Head of caudate nucleus (tissue), 42 donors: ENCODE measurements at regions not wholly inside any gene's neighbourhood (a gene's known extent, or its start where the extent isn't known, plus 50 kb on each side); places are given as distances from the start of the nearest gene placed in this dataset.

Experiments used
- DNase-seq, 42 donors: peaks; one replicate each; pipeline versions ENCODE4 v3.0.0 to v3.0.0-alpha.2; 2020 to 2021; ENCODE audit warnings: mixed read lengths in 7 of 42
- intact Hi-C: fragments of 100-400 bp; cut with DNase I; formaldehyde crosslinking; loops from one replicate; pipeline ENCODE4 v1.15.0; 2022

- DNase-seq, result no peak
- intact Hi-C loops, result no loop called here
These were observed 60.8 kb upstream of the UMPS start for GRCh38 chr3:124669470-124669869.

- DNase-seq, result no peak
- intact Hi-C loops, result no loop called here
These were observed 59.1 kb upstream of the UMPS start for GRCh38 chr3:124671106-124671505.

GRCh38 chr3:124674336-124674735 lies 55.9 kb upstream of the UMPS start:
- intact Hi-C loops, result no loop called here
- DNase-seq, result no peak

GRCh38 chr3:124676236-124676635 lies 54.0 kb upstream of the UMPS start:
- DNase-seq, result no peak
- intact Hi-C loops, result no loop called here

GRCh38 chr3:124679048-124679638 lies 51.1 kb upstream of the UMPS start:
- intact Hi-C loops, result no loop called here
- no peak for DNase-seq
